Neural cell (in vitro differentiated cells): ENCODE measurements at regions not wholly inside any gene's neighbourhood (a gene's known extent, or its start where the extent isn't known, plus 50 kb on each side); places are given as distances from the start of the nearest gene placed in this dataset.

Experiments
- H2AFZ ChIP-seq: fragments of 200-600, 300-800 bp; sonication (generic), shearing (Covaris generic); 2 replicates; pipeline ENCODE4 v1.6.0; 2014; ENCODE audit warnings: low read depth, mild to moderate bottlenecking, antibody characterized with exemption, low read length, moderate library complexity
- H3F3A ChIP-seq: fragments of 200-600 bp; shearing (Covaris generic); 2 replicates; pipeline ENCODE4 v1.6.1; 2016; ENCODE audit warnings: mild to moderate bottlenecking, moderate library complexity, mixed read lengths, antibody characterized with exemption, low read length; ENCODE audit not compliant: insufficient read depth, poor library complexity, severe bottlenecking
- H3K27ac ChIP-seq: fragments of 200-600, 300-800 bp; sonication (generic), shearing (Covaris generic); 2 replicates; pipeline ENCODE4 v1.5.1; 2014; ENCODE audit warnings: mild to moderate bottlenecking, low read length, moderate library complexity
- H3K27me3 ChIP-seq: fragments of 300-800, 200-600 bp; sonication (generic), shearing (Covaris generic); 2 replicates; pipeline ENCODE4 v1.6.0; 2014; ENCODE audit warnings: mild to moderate bottlenecking, low read depth, low read length, moderate library complexity; ENCODE audit not compliant: insufficient read depth
- H3K36me3 ChIP-seq: fragments of 300-800, 200-600 bp; sonication (generic), shearing (Covaris generic); 2 replicates; pipeline ENCODE4 v1.5.1; 2014; ENCODE audit warnings: mild to moderate bottlenecking, antibody characterized with exemption, low read length, moderate library complexity; ENCODE audit not compliant: insufficient read depth
- H3K4me2 ChIP-seq: fragments of 300-800, 200-600 bp; sonication (generic), shearing (Covaris generic); 2 replicates; pipeline ENCODE4 v1.6.0; 2014; ENCODE audit warnings: mild to moderate bottlenecking, low read length
- H3K4me3 ChIP-seq: fragments of 300-800, 200-600 bp; sonication (generic), shearing (Covaris generic); 2 replicates; pipeline ENCODE4 v1.5.1; 2014; ENCODE audit warnings: mild to moderate bottlenecking, low read length, moderate library complexity
- H3K79me2 ChIP-seq: fragments of 200-600 bp; shearing (Covaris generic); replicated peaks from 2 replicates; pipeline ENCODE4 v1.6.0; 2014; ENCODE audit warnings: mild to moderate bottlenecking, low read length, moderate library complexity; ENCODE audit not compliant: insufficient read depth
- H3K9ac ChIP-seq: fragments of 300-800, 200-600 bp; sonication (generic), shearing (Covaris generic); 2 replicates; pipeline ENCODE4 v1.6.1; 2016; ENCODE audit warnings: mild to moderate bottlenecking, low read length, mixed read lengths
- H3K9me2 ChIP-seq: fragments of 200-600 bp; shearing (Covaris generic); 2 replicates; pipeline ENCODE4 v1.6.1; 2016; ENCODE audit warnings: mild to moderate bottlenecking, low read length, mixed read lengths; ENCODE audit not compliant: insufficient read depth
- H3K9me3 ChIP-seq: fragments of 200-600, 300-800 bp; sonication (generic), shearing (Covaris generic); 2 replicates; pipeline ENCODE4 v1.6.1; 2016; ENCODE audit warnings: mild to moderate bottlenecking, mixed run types, low read length, moderate library complexity, mixed read lengths
- H4K20me1 ChIP-seq: fragments of 200-600 bp; shearing (Covaris generic); 2 replicates; pipeline ENCODE4 v1.6.1; 2016; ENCODE audit warnings: mild to moderate bottlenecking, mixed run types; ENCODE audit not compliant: insufficient read depth
- CTCF ChIP-seq: fragments of 450-650 bp; IDR thresholded peaks from 2 replicates; pipeline ENCODE4 v1.5.1; 2014; ENCODE audit warnings: antibody characterized with exemption, mild to moderate bottlenecking, moderate library complexity; ENCODE audit not compliant: poor library complexity, severe bottlenecking
- EP300 ChIP-seq: fragments of 450-650 bp; conservative IDR thresholded peaks from 2 replicates; pipeline ENCODE4 v1.6.1; 2014; ENCODE audit warnings: antibody characterized with exemption, mild to moderate bottlenecking, moderate library complexity; ENCODE audit not compliant: poor library complexity, severe bottlenecking
- EZH2 ChIP-seq: fragments of 200-600, 300-800 bp; shearing (Covaris generic), sonication (generic); IDR thresholded peaks from 2 replicates; pipeline ENCODE4 v1.6.1; 2014; ENCODE audit warnings: antibody characterized with exemption, low read length, borderline replicate concordance, mild to moderate bottlenecking; ENCODE audit not compliant: insufficient read depth, poor library complexity, severe bottlenecking
- POLR2AphosphoS5 ChIP-seq: IDR thresholded peaks from 2 replicates; pipeline ENCODE4 v1.6.1; 2012
- RAD21 ChIP-seq: fragments of 450-650 bp; conservative IDR thresholded peaks from 2 replicates; pipeline ENCODE4 v1.6.1; 2014; ENCODE audit warnings: antibody characterized with exemption, mild to moderate bottlenecking, moderate library complexity
- REST ChIP-seq: IDR thresholded peaks from 2 replicates; pipeline ENCODE4 v1.6.1; 2012; ENCODE audit warnings: borderline replicate concordance
- SMC3 ChIP-seq: fragments of 450-650 bp; conservative IDR thresholded peaks from 2 replicates; pipeline ENCODE4 v1.6.1; 2014; ENCODE audit warnings: antibody characterized with exemption, mild to moderate bottlenecking, moderate library complexity; ENCODE audit not compliant: poor library complexity
- TAF1 ChIP-seq: IDR thresholded peaks from 2 replicates; pipeline ENCODE4 v1.6.1; 2012; ENCODE audit warnings: low read depth

DNA sequence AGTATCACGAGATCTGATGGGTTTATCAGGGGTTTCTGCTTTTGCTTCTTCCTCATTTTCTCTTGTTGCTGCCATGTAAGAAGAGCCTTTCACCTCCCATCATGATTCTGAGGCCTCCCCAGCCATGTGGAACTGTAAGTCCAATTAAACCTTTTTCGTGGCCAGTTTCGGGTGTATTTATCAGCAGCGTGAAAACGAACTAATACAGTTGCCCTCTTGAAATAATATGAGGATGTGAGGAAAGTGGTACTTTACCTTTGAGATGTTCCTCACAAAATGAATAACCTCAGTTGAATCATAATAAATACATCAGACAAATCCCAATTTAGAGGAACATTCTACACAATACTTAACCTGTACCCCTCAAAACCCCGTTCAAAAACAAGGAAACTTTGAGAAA lies 356.4 kb downstream of the CPS1 start:
- Histone ChIP-seq H3K27me3 (no peaks in the 10 kb centered on the region), H4K20me1 (no peaks in the 10 kb centered on the region), H3K79me2 (no peaks in the 10 kb centered on the region), H3K27ac (no peak overlapping the region), H3K9ac (no peak overlapping the region), H3F3A (no peaks in the 10 kb centered on the region), H3K9me2 (no peaks in the 10 kb centered on the region), H3K4me3 (no peak overlapping the region), H3K9me3 (no peaks in the 10 kb centered on the region), H3K4me2 (no peak overlapping the region), H3K36me3 (no peaks in the 10 kb centered on the region), H2AFZ (no peak overlapping the region)
- no peak for TF ChIP-seq EZH2

DNA sequence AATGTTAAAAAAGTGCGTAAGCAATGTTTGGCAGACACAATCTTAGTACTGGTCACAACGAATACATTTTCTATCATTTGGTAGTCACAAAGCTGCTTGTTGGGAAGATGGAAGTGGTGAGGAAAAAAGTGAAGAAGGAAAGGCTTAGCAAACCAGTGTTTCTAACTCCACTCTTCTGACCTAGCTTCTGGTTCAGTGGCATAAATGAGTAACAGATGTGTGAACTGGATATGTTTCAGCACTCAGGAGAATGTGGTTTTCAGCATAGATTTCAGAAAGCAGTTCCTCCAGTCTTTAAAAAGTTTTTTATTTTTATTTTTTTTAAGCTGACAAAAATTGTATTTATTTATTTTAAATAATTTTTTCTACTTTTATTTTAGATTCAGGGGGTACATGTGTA lies 357.1 kb downstream of the CPS1 start:
- Histone ChIP-seq H4K20me1 (no peaks in the 10 kb centered on the region), H2AFZ (no peak overlapping the region), H3K27ac (no peak overlapping the region), H3K4me2 (no peak overlapping the region), H3K27me3 (no peaks in the 10 kb centered on the region), H3K79me2 (no peaks in the 10 kb centered on the region), H3K9me2 (no peaks in the 10 kb centered on the region), H3K9ac (no peak overlapping the region), H3K36me3 (no peaks in the 10 kb centered on the region), H3K9me3 (no peaks in the 10 kb centered on the region), H3K4me3 (no peak overlapping the region), H3F3A (no peaks in the 10 kb centered on the region)
- TF ChIP-seq EZH2, result no peak
- TF ChIP-seq CTCF, result no peak
- TF ChIP-seq TAF1, result no peak
- TF ChIP-seq SMC3, result no peak

DNA sequence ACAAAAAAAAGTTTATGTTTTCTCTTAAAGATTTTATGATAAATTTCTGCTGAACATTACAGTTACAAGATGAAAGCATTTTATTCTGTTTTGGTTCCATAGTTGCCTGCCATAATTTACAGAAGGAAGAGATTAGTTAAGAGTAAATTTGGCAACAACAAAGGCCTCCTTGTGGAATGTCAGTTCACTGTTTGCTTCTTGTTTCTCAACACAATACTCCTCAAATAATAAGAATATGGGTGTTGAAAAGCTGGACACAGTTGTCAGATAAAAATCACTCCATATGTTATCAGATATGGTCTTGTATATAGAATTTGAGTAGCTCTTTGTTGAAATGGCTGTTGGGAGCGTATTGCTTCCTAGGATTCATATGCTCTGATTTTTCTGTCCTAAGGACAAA lies 359.5 kb downstream of the CPS1 start:
- H3F3A ChIP-seq, result no peaks in the 10 kb centered on the region
- H4K20me1 ChIP-seq, result no peaks in the 10 kb centered on the region
- no peaks in the 10 kb centered on the region for H3K9me2 ChIP-seq
- no peak overlapping the region for H3K9ac ChIP-seq
- no peaks in the 10 kb centered on the region for H3K9me3 ChIP-seq
- no peak overlapping the region for H2AFZ ChIP-seq
- H3K4me3 ChIP-seq, result no peak overlapping the region
- no peaks in the 10 kb centered on the region for H3K36me3 ChIP-seq
- H3K79me2 ChIP-seq, result no peaks in the 10 kb centered on the region
- no peak overlapping the region for H3K4me2 ChIP-seq
- TF ChIP-seq TAF1, result no peak
- TF ChIP-seq RAD21, result no peak
- no peak for TF ChIP-seq EZH2
- no peak for TF ChIP-seq CTCF
- no peak for TF ChIP-seq POLR2AphosphoS5
- no peak for TF ChIP-seq REST
- TF ChIP-seq EP300, result no peak
- no peak overlapping the region for H3K27ac ChIP-seq
- H3K27me3 ChIP-seq, result no peaks in the 10 kb centered on the region
